ENCODE measurements at regions not wholly inside any gene's neighbourhood (a gene's known extent, or its start where the extent isn't known, plus 50 kb on each side); places are given as distances from the start of the nearest gene placed in this dataset.
"Not testable (repeated sequence)": the region's sequence is repeated elsewhere in the genome, so short reads cannot be mapped to it uniquely, and the experiment has no call there.

- H3K36me3 ChIP-seq (ENCODE audit: insufficient read depth, low read length), result no peaks in the 10 kb centered on the region
- no peaks in the 10 kb centered on the region for H3K9me3 ChIP-seq (ENCODE audit: low read length)
- H2AFZ ChIP-seq (ENCODE audit: low read depth, low read length), result no peak overlapping the region
- no peaks in the 10 kb centered on the region for H3K4me1 ChIP-seq (ENCODE audit: insufficient read depth, low read length)
- H3K27me3 ChIP-seq (ENCODE audit: insufficient read depth, low read length), result no peaks in the 10 kb centered on the region
- H3K4me3 ChIP-seq (ENCODE audit: low read length), result no peak overlapping the region
Observed at GRCh38 chr14:43123544-43123943, 1383.5 kb downstream of the FSCB start.

- H3K27me3 ChIP-seq (ENCODE audit: insufficient read depth, low read length), result no peaks in the 10 kb centered on the region
- no peak overlapping the region for H3K4me3 ChIP-seq (ENCODE audit: low read length)
- no peaks in the 10 kb centered on the region for H3K4me1 ChIP-seq (ENCODE audit: insufficient read depth, low read length)
- H3K36me3 ChIP-seq (ENCODE audit: insufficient read depth, low read length), result no peaks in the 10 kb centered on the region
- no peak overlapping the region for H2AFZ ChIP-seq (ENCODE audit: low read depth, low read length)
- no peaks in the 10 kb centered on the region for H3K9me3 ChIP-seq (ENCODE audit: low read length)
Observed at GRCh38 chr14:43119672-43120071, 1387.4 kb downstream of the FSCB start.

GRCh38 chr14:43116341-43116740, 1390.7 kb downstream of the FSCB start:
- Histone ChIP-seq H3K9me3 (ENCODE audit: low read length) (no peaks in the 10 kb centered on the region), H3K4me1 (ENCODE audit: insufficient read depth, low read length) (no peaks in the 10 kb centered on the region), H3K36me3 (ENCODE audit: insufficient read depth, low read length) (no peaks in the 10 kb centered on the region), H2AFZ (ENCODE audit: low read depth, low read length) (no peak overlapping the region), H3K4me3 (ENCODE audit: low read length) (no peak overlapping the region), H3K27me3 (ENCODE audit: insufficient read depth, low read length) (no peaks in the 10 kb centered on the region)

GRCh38 chr14:43105305-43105704, 1401.8 kb downstream of the FSCB start:
- no peaks in the 10 kb centered on the region for H3K27me3 ChIP-seq (ENCODE audit: insufficient read depth, low read length)
- no peaks in the 10 kb centered on the region for H3K9me3 ChIP-seq (ENCODE audit: low read length)
- H3K4me3 ChIP-seq (ENCODE audit: low read length), result no peak overlapping the region
- no peaks in the 10 kb centered on the region for H3K36me3 ChIP-seq (ENCODE audit: insufficient read depth, low read length)
- no peak overlapping the region for H2AFZ ChIP-seq (ENCODE audit: low read depth, low read length)
- no peaks in the 10 kb centered on the region for H3K4me1 ChIP-seq (ENCODE audit: insufficient read depth, low read length)

GRCh38 chr14:43090380-43090779, 1416.7 kb downstream of the FSCB start:
- H3K27me3 ChIP-seq (ENCODE audit: insufficient read depth, low read length), result no peaks in the 10 kb centered on the region
- no peak overlapping the region for H3K4me3 ChIP-seq (ENCODE audit: low read length)
- no peaks in the 10 kb centered on the region for H3K36me3 ChIP-seq (ENCODE audit: insufficient read depth, low read length)
- H3K9me3 ChIP-seq (ENCODE audit: low read length), result no peaks in the 10 kb centered on the region
- no peak overlapping the region for H2AFZ ChIP-seq (ENCODE audit: low read depth, low read length)
- H3K4me1 ChIP-seq (ENCODE audit: insufficient read depth, low read length), result no peaks in the 10 kb centered on the region

GRCh38 chr14:43087666-43088065, 1419.4 kb downstream of the FSCB start:
- no peaks in the 10 kb centered on the region for H3K9me3 ChIP-seq (ENCODE audit: low read length)
- H3K4me1 ChIP-seq (ENCODE audit: insufficient read depth, low read length), result no peaks in the 10 kb centered on the region
- H3K4me3 ChIP-seq (ENCODE audit: low read length), result no peak overlapping the region
- H3K27me3 ChIP-seq (ENCODE audit: insufficient read depth, low read length), result no peaks in the 10 kb centered on the region
- H2AFZ ChIP-seq (ENCODE audit: low read depth, low read length), result no peak overlapping the region
- H3K36me3 ChIP-seq (ENCODE audit: insufficient read depth, low read length), result no peaks in the 10 kb centered on the region

- no peak overlapping the region for H3K4me3 ChIP-seq (ENCODE audit: low read length)
- H3K9me3 ChIP-seq (ENCODE audit: low read length), result no peaks in the 10 kb centered on the region
- H3K27me3 ChIP-seq (ENCODE audit: insufficient read depth, low read length), result no peaks in the 10 kb centered on the region
- H3K4me1 ChIP-seq (ENCODE audit: insufficient read depth, low read length), result no peaks in the 10 kb centered on the region
- no peaks in the 10 kb centered on the region for H3K36me3 ChIP-seq (ENCODE audit: insufficient read depth, low read length)
- no peak overlapping the region for H2AFZ ChIP-seq (ENCODE audit: low read depth, low read length)
Observed at GRCh38 chr14:43085819-43086218, 1421.3 kb downstream of the FSCB start.

- not testable (repeated sequence) for H3K36me3 ChIP-seq (ENCODE audit: insufficient read depth, low read length); H3K4me1 ChIP-seq (ENCODE audit: insufficient read depth, low read length); H2AFZ ChIP-seq (ENCODE audit: low read depth, low read length); H3K4me3 ChIP-seq (ENCODE audit: low read length); H3K27me3 ChIP-seq (ENCODE audit: insufficient read depth, low read length); H3K9me3 ChIP-seq (ENCODE audit: low read length)
Observed at GRCh38 chr14:43067372-43067771, 1439.7 kb downstream of the FSCB start.

GRCh38 chr14:43056106-43056505, 1449.4 kb downstream of the LRFN5 start:
- Histone ChIP-seq H3K27me3 (ENCODE audit: insufficient read depth, low read length) (no peaks in the 10 kb centered on the region), H3K4me1 (ENCODE audit: insufficient read depth, low read length) (no peaks in the 10 kb centered on the region), H3K9me3 (ENCODE audit: low read length) (no peaks in the 10 kb centered on the region)

GRCh38 chr14:43052897-43053296, 1446.2 kb downstream of the LRFN5 start:
- Histone ChIP-seq H3K4me1 (ENCODE audit: insufficient read depth, low read length) (no peaks in the 10 kb centered on the region), H2AFZ (ENCODE audit: low read depth, low read length) (no peak overlapping the region), H3K9me3 (ENCODE audit: low read length) (no peaks in the 10 kb centered on the region), H3K36me3 (ENCODE audit: insufficient read depth, low read length) (no peaks in the 10 kb centered on the region), H3K4me3 (ENCODE audit: low read length) (no peak overlapping the region), H3K27me3 (ENCODE audit: insufficient read depth, low read length) (no peaks in the 10 kb centered on the region)

More at GRCh38 chr14:43056106-43056505, 1449.4 kb downstream of the LRFN5 start:
- Histone ChIP-seq H3K36me3 (ENCODE audit: insufficient read depth, low read length) (no peaks in the 10 kb centered on the region), H2AFZ (ENCODE audit: low read depth, low read length) (no peak overlapping the region), H3K4me3 (ENCODE audit: low read length) (no peak overlapping the region)

- Histone ChIP-seq H3K4me3 (ENCODE audit: low read length) (no peak overlapping the region), H3K4me1 (ENCODE audit: insufficient read depth, low read length) (no peaks in the 10 kb centered on the region), H3K9me3 (ENCODE audit: low read length) (no peaks in the 10 kb centered on the region), H3K27me3 (ENCODE audit: insufficient read depth, low read length) (no peaks in the 10 kb centered on the region), H3K36me3 (ENCODE audit: insufficient read depth, low read length) (no peaks in the 10 kb centered on the region), H2AFZ (ENCODE audit: low read depth, low read length) (no peak overlapping the region)
Observed at GRCh38 chr14:43043850-43044249, 1437.2 kb downstream of the LRFN5 start.

GRCh38 chr14:43042408-43042807, 1435.7 kb downstream of the LRFN5 start:
- H2AFZ ChIP-seq (ENCODE audit: low read depth, low read length), result no peak overlapping the region
- H3K27me3 ChIP-seq (ENCODE audit: insufficient read depth, low read length), result no peaks in the 10 kb centered on the region
- H3K4me1 ChIP-seq (ENCODE audit: insufficient read depth, low read length), result no peaks in the 10 kb centered on the region
- H3K4me3 ChIP-seq (ENCODE audit: low read length), result no peak overlapping the region
- H3K36me3 ChIP-seq (ENCODE audit: insufficient read depth, low read length), result no peaks in the 10 kb centered on the region
- no peaks in the 10 kb centered on the region for H3K9me3 ChIP-seq (ENCODE audit: low read length)

- H3K9me3 ChIP-seq (ENCODE audit: low read length), result no peaks in the 10 kb centered on the region
- no peaks in the 10 kb centered on the region for H3K27me3 ChIP-seq (ENCODE audit: insufficient read depth, low read length)
- no peak overlapping the region for H3K4me3 ChIP-seq (ENCODE audit: low read length)
- H2AFZ ChIP-seq (ENCODE audit: low read depth, low read length), result no peak overlapping the region
- H3K4me1 ChIP-seq (ENCODE audit: insufficient read depth, low read length), result no peaks in the 10 kb centered on the region
- no peaks in the 10 kb centered on the region for H3K36me3 ChIP-seq (ENCODE audit: insufficient read depth, low read length)
Observed at GRCh38 chr14:43041976-43042375, 1435.3 kb downstream of the LRFN5 start.

- no peaks in the 10 kb centered on the region for H3K36me3 ChIP-seq (ENCODE audit: insufficient read depth, low read length)
- no peaks in the 10 kb centered on the region for H3K4me1 ChIP-seq (ENCODE audit: insufficient read depth, low read length)
- H3K4me3 ChIP-seq (ENCODE audit: low read length), result no peak overlapping the region
- H2AFZ ChIP-seq (ENCODE audit: low read depth, low read length), result no peak overlapping the region
- no peaks in the 10 kb centered on the region for H3K9me3 ChIP-seq (ENCODE audit: low read length)
- no peaks in the 10 kb centered on the region for H3K27me3 ChIP-seq (ENCODE audit: insufficient read depth, low read length)
Observed at GRCh38 chr14:43041207-43041606, 1434.5 kb downstream of the LRFN5 start.

Data from neuron (in vitro differentiated cells).